Calu3 (cell line): ENCODE measurements at regions not wholly inside any gene's neighbourhood (a gene's known extent, or its start where the extent isn't known, plus 50 kb on each side); places are given as distances from the start of the nearest gene placed in this dataset.

ENCODE experiments used
- BruUV-seq: library from RNA; stranded (reverse); fragments of 400-500 nt; replicated peaks from 2 replicates; lab custom pipeline; 2021; lab: Mats Ljungman, UMichigan
- CTCF ChIA-PET: fragments of 300-600 bp; sonication (Branson Sonifier 250); formaldehyde crosslinking; loops from one replicate; lab custom pipeline; 2022; ENCODE audit warnings: antibody characterized with exemption; lab: Charles Lee
- DNase-seq: peaks from one replicate; pipeline ENCODE4 v3.0.0; 2022
- H3K27ac Mint-ChIP-seq: one replicate; pipeline ENCODE4 v1.8.0; 2022; ENCODE audit warnings: mixed read lengths; ENCODE audit not compliant: unreplicated experiment
- H3K27me3 Mint-ChIP-seq: one replicate; pipeline ENCODE4 v1.8.0; 2022; ENCODE audit warnings: mixed read lengths; ENCODE audit not compliant: unreplicated experiment
- H3K36me3 Mint-ChIP-seq: one replicate; pipeline ENCODE4 v1.8.0; 2022; ENCODE audit warnings: mild to moderate bottlenecking, moderate library complexity, mixed read lengths; ENCODE audit not compliant: insufficient read depth, unreplicated experiment
- H3K4me1 Mint-ChIP-seq: one replicate; pipeline ENCODE4 v1.8.0; 2022; ENCODE audit warnings: mild to moderate bottlenecking, low read depth, mixed read lengths; ENCODE audit not compliant: unreplicated experiment
- H3K4me3 Mint-ChIP-seq: one replicate; pipeline ENCODE4 v1.8.0; 2022; ENCODE audit warnings: mild to moderate bottlenecking, low read depth, moderate library complexity, mixed read lengths; ENCODE audit not compliant: unreplicated experiment
- H3K9me3 Mint-ChIP-seq: one replicate; pipeline ENCODE4 v1.8.0; 2022; ENCODE audit warnings: low read depth, mixed read lengths; ENCODE audit not compliant: unreplicated experiment
- CTCF ChIP-seq: fragments of 200-600 bp; IDR thresholded peaks from one replicate; pipeline ENCODE4 v1.8.0; 2022; ENCODE audit warnings: antibody characterized with exemption; ENCODE audit not compliant: unreplicated experiment
- intact Hi-C: fragments of 100-400 bp; cut with micrococcal nuclease; formaldehyde crosslinking; loops from one replicate; pipeline ENCODE4 v1.10.0; 2022; ENCODE audit not compliant: unreplicated experiment

GRCh38 chr3:82179291-82179690 is 417.8 kb upstream of the GBE1 start:
- Mint-ChIP-seq H3K9me3 (no peaks in the 10 kb centered on the region), H3K36me3 (no peaks in the 10 kb centered on the region), H3K4me3 (no peak overlapping the region), H3K4me1 (no peaks in the 10 kb centered on the region), H3K27ac (no peak overlapping the region), H3K27me3 (no peaks in the 10 kb centered on the region)
- no TSS peak for BruUV-seq
- CTCF ChIA-PET: no interaction called here
- DNase-seq: no peak
- no peak for TF ChIP-seq CTCF
- intact Hi-C loops: no loop called here

- no peak for TF ChIP-seq CTCF
- H3K27ac Mint-ChIP-seq: no peak overlapping the region
- BruUV-seq: no TSS peak
- DNase-seq: no peak
- H3K4me3 Mint-ChIP-seq: no peak overlapping the region
- no peaks in the 10 kb centered on the region for H3K4me1 Mint-ChIP-seq
- no peaks in the 10 kb centered on the region for H3K9me3 Mint-ChIP-seq
- CTCF ChIA-PET: interaction anchor here (0.6 kb wide), 1 partner anchor 1371 kb away, joined by 4 read pairs; no protein-coding TSS in a partner anchor
- intact Hi-C loops: no loop called here
- H3K36me3 Mint-ChIP-seq: no peaks in the 10 kb centered on the region
- no peaks in the 10 kb centered on the region for H3K27me3 Mint-ChIP-seq
Observed at GRCh38 chr3:82178291-82178690, 416.8 kb upstream of the GBE1 start.

DNA sequence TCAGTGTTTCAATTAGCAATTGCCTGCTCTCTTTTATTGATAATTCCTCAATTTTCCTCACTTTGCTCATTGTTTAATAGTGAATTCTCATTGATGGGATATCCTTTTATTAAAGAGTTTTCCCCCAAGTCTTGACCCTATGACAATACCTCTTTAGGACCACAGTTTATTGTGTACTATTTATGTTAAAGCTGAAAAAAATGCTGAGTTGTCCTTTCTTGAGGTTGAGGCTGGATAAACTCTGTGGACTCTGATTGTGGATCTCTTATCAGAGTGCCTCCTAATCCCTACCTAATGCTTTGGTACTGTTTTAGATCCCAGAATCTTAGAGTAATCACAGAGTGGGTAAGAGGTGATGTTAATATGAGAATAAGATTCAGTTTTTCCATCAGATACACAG is 416.3 kb upstream of the GBE1 start:
- Mint-ChIP-seq H3K4me1 (no peaks in the 10 kb centered on the region), H3K4me3 (no peak overlapping the region), H3K9me3 (no peaks in the 10 kb centered on the region), H3K27me3 (no peaks in the 10 kb centered on the region), H3K36me3 (no peaks in the 10 kb centered on the region), H3K27ac (no peak overlapping the region)
- CTCF ChIA-PET: no interaction called here
- DNase-seq: no peak
- TF ChIP-seq CTCF: no peak
- no TSS peak for BruUV-seq
- intact Hi-C loops: no loop called here

DNA sequence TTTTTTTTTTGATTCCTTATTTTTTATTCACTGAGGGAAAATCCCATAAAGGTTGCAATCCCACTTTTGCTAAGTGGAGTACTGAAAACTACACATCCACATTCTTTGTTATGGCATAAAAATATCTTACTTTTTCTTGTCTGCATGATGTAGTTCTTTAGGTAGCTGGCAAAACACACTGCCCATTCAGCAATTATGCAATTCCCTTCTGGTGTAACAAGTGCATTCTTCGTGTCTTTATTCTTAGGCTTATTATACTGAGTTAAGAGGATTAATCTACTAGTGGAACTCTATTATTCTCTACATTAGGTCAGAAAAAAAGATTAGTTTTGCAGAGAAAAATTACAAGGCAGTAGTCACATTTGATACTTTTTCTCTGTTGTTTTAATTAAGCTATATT is 403.8 kb upstream of the GBE1 start:
- BruUV-seq: no TSS peak
- no peaks in the 10 kb centered on the region for H3K27me3 Mint-ChIP-seq
- H3K27ac Mint-ChIP-seq: no peak overlapping the region
- intact Hi-C loops: no loop called here
- CTCF ChIA-PET: no interaction called here
- H3K9me3 Mint-ChIP-seq: peaks cover 2% of the 10 kb centered on the region
- H3K4me1 Mint-ChIP-seq: no peaks in the 10 kb centered on the region
- no peak for TF ChIP-seq CTCF
- no peak for DNase-seq
- no peaks in the 10 kb centered on the region for H3K36me3 Mint-ChIP-seq
- H3K4me3 Mint-ChIP-seq: no peak overlapping the region
